ENCODE measurements at regions not wholly inside any gene's neighbourhood (a gene's known extent, or its start where the extent isn't known, plus 50 kb on each side); places are given as distances from the start of the nearest gene placed in this dataset.

GRCh38 chr7:81529785-81530184 is 240.1 kb downstream of the HGF start:
- no peak for DNase-seq (ENCODE audit: low spot score)

GRCh38 chr7:81527651-81528050 is 242.2 kb downstream of the HGF start:
- no peak for DNase-seq (ENCODE audit: low spot score)

- DNase-seq (ENCODE audit: low spot score): no peak
These were observed 242.9 kb downstream of the HGF start for GRCh38 chr7:81526971-81527370.

GRCh38 chr7:81525841-81526240 is 244.0 kb downstream of the HGF start:
- DNase-seq (ENCODE audit: low spot score): no peak

DNA sequence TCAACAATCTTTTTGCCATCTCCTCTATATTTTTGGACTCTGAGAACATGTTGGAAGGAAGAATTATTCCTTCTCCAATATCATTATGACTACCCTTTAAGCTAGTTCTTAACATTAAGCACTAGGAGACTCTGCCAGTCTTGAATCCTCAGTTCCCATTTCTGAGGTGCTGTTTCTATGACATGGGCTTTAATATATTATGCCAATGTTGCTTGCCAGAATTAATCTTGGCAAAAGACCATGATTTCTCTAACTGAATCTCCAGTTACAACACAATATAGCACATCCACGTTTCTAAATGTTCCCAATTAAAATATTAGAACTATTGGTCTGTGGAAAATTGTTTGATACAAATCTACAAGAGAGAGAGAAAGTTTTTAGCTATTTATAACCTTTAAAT is 250.0 kb downstream of the HGF start:
- no peak for DNase-seq (ENCODE audit: low spot score)

GRCh38 chr7:81516898-81517297 is 252.9 kb downstream of the HGF start:
- DNase-seq (ENCODE audit: low spot score): peak; percentile 3

- DNase-seq (ENCODE audit: low spot score): no peak
These were observed 254.8 kb downstream of the HGF start for GRCh38 chr7:81515009-81515408.

DNA sequence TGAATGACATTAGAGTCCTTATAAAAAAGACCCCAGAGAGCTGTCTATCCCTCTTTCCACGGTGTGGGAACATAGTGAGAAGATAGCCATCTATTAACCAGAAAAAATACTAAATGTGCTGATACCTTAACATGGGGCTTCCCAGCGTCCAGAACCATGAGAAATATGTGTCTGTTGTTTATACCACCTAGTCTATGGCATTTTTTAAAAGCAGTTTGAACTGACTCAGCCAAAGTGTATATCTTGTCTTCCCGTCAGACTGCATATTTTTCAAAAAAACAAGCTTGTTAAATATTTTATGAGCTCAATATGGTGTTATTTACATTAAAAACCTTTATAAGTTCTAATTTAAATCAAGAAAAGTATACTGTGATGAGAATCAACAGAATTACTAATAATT is 255.3 kb downstream of the HGF start:
- DNase-seq (ENCODE audit: low spot score): no peak

GRCh38 chr7:81510122-81510521 is 259.7 kb downstream of the HGF start:
- DNase-seq (ENCODE audit: low spot score): no peak

DNA sequence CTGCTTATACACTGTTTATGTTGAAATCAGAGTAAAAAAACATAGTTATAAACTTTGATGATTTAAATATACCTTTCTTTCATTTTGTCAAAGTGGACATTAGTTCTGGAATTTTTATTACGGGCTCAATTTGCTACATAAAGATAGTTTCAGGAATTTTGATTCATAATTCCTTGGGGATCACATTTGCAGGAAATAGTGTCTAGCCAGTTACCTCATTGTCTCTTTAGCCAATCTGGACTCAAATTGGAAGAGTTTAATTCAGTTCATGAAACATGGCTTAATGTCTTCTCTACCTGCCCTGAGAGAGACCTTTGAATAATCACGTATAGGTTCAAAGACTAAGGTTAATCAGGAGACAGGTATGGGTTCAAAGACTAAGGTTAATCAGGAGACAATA is 262.6 kb downstream of the HGF start:
- DNase-seq (ENCODE audit: low spot score): no peak

DNA sequence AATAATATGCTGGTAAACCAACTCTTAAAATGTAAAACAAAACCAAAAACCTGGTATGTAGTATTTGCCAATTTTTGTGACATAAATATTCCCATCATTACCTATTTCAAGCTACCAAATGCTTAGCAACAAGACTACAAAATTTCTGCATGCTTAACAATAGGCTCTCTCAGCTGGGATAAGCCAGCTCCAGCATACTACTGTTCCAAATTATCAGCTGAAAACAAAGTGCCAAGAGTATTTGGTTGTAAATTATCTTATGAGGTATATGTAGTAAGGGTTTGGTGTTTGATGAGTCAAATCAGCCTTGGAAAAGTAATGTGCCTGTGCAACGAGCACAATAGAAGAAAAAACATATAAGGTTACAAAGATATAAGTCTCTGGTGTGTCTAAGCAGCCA is 263.2 kb downstream of the HGF start:
- DNase-seq (ENCODE audit: low spot score): no peak

GRCh38 chr7:81503771-81504170 is 266.1 kb downstream of the HGF start:
- no peak for DNase-seq (ENCODE audit: low spot score)

DNA sequence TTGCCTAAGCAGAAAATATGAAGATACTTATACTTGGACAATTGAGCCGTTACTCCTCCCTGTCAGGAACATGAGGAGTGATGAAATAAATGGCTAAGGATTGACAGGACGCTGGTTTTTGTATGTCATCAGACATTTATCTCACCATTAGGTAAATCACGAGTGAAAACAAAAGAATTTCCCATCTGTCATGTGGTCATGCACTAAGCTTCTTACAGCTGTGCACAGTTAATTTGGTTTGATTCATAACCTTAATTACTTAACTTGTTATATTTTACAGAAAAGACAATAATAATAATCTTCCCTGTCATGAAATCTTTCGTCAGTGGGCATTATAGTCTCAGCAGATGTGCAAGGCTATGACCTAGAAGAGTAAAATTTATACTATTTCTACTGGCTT is 266.5 kb downstream of the HGF start:
- DNase-seq (ENCODE audit: low spot score): no peak

DNA sequence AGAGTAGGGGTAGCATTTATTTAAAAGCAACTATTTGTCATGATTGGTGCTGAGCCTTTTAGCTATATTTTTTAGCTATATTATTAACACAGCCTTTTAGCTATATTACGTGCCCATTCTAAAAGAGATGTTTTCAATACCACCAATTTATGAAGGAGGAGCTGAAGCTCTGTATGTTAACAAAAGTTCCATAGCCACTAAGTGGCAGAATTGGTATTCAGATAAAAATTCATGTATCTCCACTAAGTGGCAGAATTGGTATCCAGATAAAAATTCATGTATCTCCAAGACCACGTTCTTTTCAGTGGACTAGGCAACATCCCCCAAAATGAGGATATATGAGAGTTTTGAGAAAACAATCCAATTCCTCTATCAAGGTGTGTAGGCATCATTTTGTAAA is 268.6 kb downstream of the HGF start:
- DNase-seq (ENCODE audit: low spot score): peak; percentile 51

DNA sequence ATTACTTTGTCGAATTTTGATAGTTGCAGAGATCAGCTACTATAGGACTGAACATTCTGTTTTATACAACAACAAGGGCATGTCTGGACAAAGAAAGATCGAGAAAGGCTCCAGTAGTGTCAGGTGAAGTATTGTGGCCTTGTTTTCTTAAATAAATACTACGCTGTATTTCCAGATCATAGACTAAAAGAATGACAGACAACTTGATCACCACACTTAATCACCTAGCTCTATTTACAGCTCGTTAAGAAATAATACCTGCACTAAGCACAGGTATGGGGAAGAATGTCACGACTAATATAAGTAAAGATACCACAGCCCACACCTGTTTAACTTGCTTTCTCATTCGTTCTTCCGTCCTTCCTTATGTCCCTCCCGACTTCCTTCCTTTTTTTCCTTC is 269.2 kb downstream of the HGF start:
- DNase-seq (ENCODE audit: low spot score): no peak

DNA sequence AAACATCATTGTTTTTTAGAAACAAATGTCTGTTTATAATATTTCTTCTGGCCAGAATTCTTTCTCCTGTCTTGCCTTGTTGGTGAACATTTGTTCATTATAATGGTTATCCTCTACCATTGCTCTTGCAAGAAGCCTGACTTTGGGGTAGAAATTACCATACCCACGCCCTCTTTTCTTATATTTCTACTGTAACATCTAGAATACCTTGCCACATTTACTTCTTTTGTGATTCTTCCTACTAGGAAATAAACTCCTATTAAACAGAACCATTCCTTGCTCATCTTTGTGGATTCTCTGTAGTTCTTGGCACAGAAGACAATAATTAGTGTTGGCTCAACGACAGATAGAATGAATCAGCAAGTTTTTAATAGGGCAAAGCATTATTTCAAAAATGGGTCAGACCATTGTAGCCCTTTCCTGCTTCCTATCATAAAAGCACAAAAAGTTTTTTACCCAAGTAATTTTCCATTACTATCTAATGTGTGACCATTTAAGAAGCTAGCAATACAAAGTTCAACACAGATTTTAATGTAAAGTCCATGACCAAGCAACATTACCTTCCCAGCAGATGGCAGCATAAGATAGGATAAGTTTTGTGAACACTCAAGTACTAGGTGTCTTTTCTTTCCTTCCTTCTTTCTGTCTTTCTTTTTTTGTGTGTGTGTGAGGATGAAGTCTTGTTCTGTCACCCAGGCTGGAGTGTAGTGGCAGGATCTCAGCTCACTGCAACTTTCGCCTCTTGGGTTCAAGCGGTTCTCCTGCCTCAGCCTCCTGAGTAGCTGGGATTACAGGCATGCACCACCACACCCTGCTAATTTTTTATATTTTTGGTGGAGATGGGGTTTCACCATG is 270.4 kb downstream of the HGF start:
- peak; percentile 66 for DNase-seq (ENCODE audit: low spot score)

GRCh38 chr7:81498176-81498575 is 271.7 kb downstream of the HGF start:
- DNase-seq (ENCODE audit: low spot score): no peak

GRCh38 chr7:81492910-81493309 is 276.9 kb downstream of the HGF start:
- DNase-seq (ENCODE audit: low spot score): no peak

- no peak for DNase-seq (ENCODE audit: low spot score)
These were observed 277.6 kb downstream of the HGF start for GRCh38 chr7:81492240-81492639.

DNA sequence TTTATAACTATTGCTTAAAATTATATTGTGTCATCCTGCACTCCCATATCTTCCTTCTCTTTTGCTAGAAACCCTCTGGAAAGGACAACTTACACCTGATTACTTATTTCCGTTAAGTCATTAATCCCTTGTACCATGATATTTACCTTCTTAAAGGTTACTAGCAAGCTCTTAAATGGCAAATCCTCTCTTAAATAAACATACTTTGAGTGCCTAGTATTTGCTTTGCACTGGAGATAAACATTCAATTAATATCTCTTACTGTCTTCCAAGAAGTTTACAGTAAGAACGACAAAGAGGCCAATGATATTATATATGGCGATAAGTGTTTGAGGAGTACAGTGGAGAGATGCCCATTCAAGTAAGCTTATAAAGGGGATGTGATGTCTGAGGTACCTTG is 278.3 kb downstream of the HGF start:
- DNase-seq (ENCODE audit: low spot score): no peak

GRCh38 chr7:81488210-81488609 is 281.6 kb downstream of the HGF start:
- DNase-seq (ENCODE audit: low spot score): no peak

DNA sequence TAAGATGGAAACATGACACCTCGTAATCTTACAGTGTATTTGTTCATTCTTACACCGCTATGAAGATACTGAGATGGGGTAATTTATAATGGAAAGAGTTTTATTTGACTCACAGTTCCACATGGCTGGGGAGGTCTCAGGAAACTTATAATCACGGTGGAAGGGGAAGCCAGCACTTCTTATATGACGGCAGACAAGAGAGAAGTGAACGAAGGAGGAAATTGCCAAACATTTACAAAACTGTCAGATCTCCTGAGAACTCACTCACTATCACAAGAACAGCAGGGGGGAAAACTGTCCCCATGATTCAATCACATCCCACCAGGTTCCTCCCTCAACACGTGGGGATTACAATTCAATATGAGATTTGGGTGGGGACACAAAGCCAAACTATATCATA is 282.3 kb downstream of the HGF start:
- no peak for DNase-seq (ENCODE audit: low spot score)

GRCh38 chr7:81484261-81484660 is 285.6 kb downstream of the HGF start:
- DNase-seq (ENCODE audit: low spot score): peak; percentile 75

DNA sequence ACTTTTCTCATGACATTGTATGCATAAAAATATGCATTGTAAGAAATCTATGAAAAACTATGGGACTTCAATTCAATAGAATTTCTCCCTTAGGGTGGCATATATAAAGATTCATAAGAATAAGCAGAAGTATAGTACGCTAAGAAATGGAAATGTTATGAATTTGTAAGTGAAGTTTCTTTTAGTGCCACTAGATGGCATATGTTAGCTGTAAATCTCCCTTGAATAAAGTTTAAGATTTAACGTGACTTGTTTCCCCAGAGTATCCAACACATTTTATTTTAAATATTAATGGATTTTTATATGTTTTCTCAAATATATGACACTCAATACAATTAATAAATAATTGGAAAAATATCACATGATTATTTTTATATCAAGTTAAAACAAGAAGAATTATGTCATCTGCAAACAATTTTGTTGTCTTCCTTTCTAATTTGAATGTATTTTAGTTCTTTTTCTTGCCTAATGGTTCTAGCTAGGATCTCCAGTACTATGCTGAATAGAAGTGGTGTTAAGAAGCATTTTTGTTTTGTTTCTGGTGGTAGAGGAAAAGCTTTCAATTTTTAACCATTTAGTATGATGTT is 287.2 kb downstream of the HGF start:
- DNase-seq (ENCODE audit: low spot score): peak; percentile 67

Data from COLO829 (cell line).